HG03439 (cell line): ENCODE measurements at regions not wholly inside any gene's neighbourhood (a gene's known extent, or its start where the extent isn't known, plus 50 kb on each side); places are given as distances from the start of the nearest gene placed in this dataset.
"Not testable (repeated sequence)": the region's sequence is repeated elsewhere in the genome, so short reads cannot be mapped to it uniquely, and the experiment has no call there.

Experiments used
- ATAC-seq: cut with Tn5 transposase; IDR thresholded peaks from one replicate; pipeline ENCODE4 v1.9.1; 2021; ENCODE audit warnings: mild to moderate bottlenecking, moderate library complexity; ENCODE audit not compliant: unreplicated experiment

GRCh38 chr4:12022409-12022808, 593.7 kb upstream of the HS3ST1 start:
- ATAC-seq, result no peak

GRCh38 chr4:12016729-12017128, 588.0 kb upstream of the HS3ST1 start:
- no peak for ATAC-seq

DNA sequence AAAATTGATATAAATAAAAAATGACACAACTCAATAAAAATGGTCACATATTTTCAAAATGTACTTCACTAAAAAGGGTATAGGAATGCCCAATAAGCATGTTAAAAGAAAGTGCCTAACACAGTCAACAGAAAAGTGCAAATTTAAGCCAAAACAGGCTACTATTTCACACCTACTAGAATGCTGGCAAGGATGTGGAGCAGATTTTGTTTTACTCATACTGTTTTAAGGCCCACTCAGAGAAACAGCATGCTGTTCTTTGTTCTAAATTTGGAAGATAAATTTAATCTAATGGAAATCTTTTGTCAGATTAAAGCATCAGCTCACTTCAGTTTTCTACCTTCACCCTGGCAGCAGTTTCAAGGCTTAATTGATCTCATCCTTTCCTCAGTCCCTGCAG, 576.8 kb upstream of the HS3ST1 start:
- no peak for ATAC-seq

GRCh38 chr4:11996581-11996980, 567.9 kb upstream of the HS3ST1 start:
- not testable (repeated sequence) for ATAC-seq

DNA sequence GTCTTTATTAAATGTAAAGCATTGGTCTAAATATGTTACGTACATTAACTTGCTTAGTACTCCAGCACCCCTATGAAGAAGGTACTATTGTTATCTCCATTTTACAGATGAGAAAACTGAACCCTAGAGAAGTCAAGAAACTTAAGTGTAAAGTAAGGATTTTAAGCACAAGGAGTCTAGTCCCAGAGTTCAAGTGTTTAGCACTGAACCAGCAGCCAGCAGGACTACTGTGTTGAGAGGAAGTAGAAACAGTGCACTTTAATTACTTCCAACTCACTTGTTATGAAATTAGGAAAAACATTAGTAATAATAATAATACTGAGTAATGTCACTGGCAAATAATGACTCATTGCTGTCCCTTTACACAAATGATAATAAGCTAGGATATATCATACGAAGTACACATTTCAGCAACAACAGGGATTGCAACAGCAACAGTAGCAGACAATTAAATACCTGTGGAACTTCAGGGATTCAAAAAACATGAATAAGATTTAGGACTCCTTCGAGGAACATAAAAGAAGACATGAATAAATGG, 548.1 kb upstream of the HS3ST1 start:
- no peak for ATAC-seq

DNA sequence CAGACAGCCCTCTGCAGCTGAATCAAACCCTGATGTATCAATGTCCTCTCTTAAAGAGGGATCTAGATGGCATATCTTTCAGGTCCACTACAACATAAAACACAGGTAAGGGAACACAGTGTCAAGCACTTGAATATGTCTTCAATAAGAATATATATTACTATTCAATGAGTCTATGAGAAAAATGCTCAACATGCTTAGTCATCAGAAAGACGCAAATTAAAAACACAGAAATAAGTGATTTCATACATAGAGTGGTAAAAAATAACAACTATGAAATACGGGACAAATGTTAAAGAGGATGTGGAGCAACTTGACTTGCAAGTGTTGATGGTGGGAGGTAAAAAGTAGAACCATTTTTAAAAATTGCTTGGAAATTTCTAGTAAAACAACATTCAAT, 544.6 kb upstream of the HS3ST1 start:
- no peak for ATAC-seq

- ATAC-seq, result no peak
These were observed 542.1 kb upstream of the HS3ST1 start for GRCh38 chr4:11970754-11971153.

DNA sequence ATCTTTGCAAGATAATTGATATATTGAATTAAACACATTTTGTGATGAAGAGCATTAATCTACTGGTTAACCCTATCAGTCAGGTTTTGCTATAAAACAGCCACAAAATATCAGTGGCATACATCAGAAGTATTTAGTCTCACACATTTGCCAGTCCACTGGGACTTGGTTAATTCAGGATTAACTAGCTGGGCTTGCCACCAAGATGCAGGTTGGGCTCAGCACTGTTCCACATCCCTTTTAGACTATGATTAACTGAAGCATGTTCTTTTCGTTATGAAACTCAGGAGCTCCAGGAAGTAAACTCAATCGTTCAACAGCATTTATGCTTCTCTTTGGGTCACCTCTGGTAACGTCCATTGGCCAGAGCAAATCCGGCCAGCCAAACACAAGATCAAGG, 538.1 kb upstream of the HS3ST1 start:
- no peak for ATAC-seq

DNA sequence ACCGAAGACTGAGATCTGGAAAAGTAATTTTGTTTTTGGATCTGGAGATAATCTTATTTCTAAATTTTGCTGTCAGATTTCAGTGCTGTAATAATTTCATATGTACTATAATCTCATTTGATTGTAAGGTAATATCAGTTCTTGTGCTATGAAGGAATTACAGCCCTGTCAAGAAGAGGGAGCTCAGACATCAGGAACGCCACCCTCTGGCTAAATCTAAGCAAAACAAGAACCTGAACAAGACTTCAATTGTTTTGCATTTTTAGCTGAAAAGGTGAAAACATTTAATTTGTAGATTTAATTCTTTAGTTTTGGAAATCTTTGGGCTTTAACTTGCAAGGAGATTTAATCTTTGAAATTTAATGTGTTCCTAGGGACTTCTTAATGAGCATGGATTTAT, 525.4 kb upstream of the HS3ST1 start:
- no peak for ATAC-seq

DNA sequence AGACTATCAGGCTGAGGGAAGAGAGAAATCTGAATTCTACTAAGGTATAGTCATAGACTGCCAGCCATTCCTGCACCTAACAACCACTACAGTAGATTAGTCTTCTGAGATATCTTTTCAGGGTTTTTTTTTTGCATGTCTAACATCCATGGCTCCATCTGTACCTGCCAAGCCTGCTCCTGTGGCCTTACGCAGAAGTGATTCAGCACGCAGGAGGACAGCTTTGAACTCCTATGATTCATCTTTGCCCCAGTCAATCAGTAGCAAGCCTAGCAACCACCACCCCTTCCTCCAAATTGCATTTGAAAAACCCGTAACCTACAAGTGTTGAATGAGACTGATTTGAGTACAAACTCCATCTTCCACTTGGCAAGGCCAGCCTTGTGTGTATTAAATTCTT, 520.7 kb upstream of the HS3ST1 start:
- no peak for ATAC-seq

- ATAC-seq, result not testable (repeated sequence)
These were observed 518.9 kb upstream of the HS3ST1 start for GRCh38 chr4:11947629-11948028.

DNA sequence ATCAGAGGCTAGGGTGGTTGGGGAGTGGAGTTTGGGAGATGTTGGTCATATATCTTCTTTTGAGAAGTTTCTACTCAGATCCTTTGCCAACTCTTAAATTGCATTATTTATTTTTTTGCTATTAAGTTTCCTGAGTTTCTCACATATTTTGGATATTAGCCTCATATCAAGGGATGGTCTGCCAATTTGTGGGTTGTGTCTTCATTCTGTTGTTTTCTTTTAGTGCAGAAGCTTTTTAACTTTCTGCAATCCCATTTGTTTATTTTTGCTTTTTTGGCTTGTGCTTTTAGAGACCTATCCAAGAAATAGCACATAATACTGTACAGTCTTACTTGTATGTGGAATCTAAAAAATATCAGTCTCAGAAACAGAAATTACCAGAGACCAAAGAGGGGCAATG, 509.2 kb upstream of the HS3ST1 start:
- no peak for ATAC-seq

DNA sequence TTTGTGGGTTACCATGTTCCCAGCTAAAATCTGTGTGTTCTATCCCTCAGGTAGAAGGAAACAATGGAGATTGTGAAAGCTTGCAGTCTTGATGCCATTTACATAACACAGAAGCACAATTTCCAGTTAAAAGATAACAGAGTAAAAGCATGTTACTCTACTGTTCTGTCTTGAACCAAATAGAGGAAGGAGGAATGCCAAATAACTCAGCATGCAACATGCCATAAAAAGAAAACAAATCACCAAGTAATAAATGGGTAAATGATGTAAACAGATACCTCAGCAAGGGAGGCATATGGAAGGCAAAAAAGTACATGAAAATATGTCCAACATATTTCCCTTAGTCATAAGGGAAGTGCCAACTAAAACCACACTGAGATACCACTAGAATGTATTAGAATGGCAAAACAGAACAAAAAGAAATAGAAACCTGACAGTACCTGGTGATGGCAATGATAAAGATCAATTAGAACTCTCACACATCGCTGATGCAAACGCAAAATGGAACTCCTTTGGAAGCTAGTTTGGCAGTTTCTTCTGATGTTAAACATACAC, 502.6 kb upstream of the HS3ST1 start:
- ATAC-seq, result no peak

- ATAC-seq, result no peak
These were observed 500.4 kb upstream of the HS3ST1 start for GRCh38 chr4:11929080-11929479.

- no peak for ATAC-seq
These were observed 490.6 kb upstream of the HS3ST1 start for GRCh38 chr4:11919316-11919715.

DNA sequence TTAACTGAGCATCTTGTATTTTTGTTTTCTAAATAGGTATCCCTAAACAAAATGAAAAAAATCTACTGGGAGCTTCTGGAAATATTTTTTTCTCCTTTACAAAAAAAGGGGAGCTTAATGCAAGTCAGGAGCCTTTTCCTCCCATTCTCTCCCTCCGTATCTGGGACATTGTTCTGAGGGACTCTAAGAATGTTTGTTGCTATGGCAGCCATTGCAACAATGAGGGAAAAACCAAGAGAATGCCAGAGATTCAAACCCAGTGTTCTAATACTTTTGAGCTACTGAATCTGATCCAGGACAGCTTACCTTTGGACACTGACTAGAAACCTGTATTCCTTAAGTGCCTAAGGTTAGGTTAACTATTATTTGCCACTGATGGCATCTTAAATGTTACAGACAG, 485.7 kb upstream of the HS3ST1 start:
- ATAC-seq, result no peak

DNA sequence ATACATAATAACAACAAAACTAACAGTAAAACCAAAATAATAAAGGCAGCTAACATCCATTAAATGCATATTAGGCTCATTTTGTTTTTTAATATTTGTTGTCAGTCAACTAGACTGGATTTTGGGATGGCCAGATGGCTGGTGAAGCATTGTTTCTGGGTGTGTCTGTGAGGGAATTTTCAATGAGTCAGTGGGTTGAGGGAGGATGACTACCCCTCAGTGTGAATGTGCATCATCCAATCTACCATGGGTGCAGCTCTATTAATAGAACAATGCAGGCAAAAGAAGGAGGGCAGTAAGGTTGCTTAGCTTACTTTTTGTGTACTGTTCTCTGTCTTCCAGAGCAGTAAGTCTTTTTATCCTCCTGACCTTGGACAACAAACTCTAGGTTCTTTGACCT, 484.2 kb upstream of the HS3ST1 start:
- no peak for ATAC-seq

- ATAC-seq, result no peak
These were observed 482.1 kb upstream of the HS3ST1 start for GRCh38 chr4:11910812-11911211.

DNA sequence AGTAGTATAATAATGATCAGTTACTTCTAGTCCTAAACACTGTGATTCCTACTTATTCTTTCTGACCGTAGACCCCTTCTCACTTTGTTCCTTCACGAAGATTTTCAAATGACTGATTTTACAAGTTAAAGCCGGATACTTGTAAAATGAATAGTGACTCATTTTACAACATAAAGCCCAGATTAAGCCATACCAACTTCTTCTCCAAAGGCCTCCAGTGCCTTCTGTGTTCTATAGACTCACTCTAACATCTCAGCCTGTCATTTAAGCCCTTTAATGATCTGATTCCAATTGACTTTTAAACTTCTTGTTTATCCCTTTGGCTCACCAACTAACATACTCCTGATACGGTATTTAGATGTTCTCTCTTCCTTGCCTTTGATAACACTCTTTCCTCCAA, 480.0 kb upstream of the HS3ST1 start:
- no peak for ATAC-seq

GRCh38 chr4:11908205-11908604, 479.5 kb upstream of the HS3ST1 start:
- ATAC-seq, result no peak

DNA sequence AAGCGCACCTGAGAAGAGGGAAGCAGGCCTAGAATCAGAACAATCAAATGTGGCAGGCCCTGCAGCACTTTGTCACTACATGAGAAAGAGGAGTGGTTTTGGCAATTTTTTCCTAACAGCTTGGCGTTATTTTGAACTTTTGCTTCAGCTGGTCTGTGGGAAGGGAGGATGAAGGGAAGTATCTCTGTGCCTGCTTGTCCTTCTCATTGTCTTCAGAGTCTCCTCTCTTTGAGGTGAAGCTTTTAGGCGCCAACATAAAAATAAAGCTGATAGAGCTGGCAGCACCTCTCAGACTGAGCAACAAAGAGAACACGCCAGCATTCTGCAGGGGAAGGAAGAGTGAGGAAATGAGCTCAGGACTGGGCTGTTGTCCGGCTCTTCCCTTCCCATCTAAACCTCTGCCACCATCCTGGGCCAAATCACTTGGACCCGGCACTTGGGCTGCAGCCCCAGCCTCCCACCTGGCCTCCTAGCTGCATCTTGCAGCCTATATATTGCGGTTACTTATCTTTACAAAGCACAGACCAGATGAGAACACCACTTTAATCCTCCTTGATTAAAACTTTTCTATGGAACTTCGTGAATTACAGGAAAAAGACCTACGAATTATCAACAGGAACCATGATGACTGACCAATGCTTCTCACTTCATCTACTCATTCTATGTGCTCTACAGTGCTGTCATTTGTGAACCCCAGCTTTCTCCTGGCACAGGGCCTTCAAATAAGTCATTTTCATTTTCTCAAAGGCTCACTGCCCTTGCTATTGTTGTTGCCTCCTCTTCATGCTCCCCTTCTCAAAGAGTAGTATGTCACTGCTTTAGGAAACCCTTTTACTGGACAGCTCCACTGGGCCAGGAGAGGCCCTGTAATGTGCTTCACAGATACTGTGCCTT, 476.4 kb upstream of the HS3ST1 start:
- no peak for ATAC-seq

GRCh38 chr4:11904117-11904535, 475.4 kb upstream of the HS3ST1 start:
- no peak for ATAC-seq
